HG03342 (cell line): ENCODE measurements at regions not wholly inside any gene's neighbourhood (a gene's known extent, or its start where the extent isn't known, plus 50 kb on each side); places are given as distances from the start of the nearest gene placed in this dataset.
"Not testable (repeated sequence)": the region's sequence is repeated elsewhere in the genome, so short reads cannot be mapped to it uniquely, and the experiment has no call there.

Experiments used
- ATAC-seq: cut with Tn5 transposase; IDR thresholded peaks from one replicate; pipeline ENCODE4 v1.9.1; 2021; ENCODE audit warnings: mild to moderate bottlenecking, moderate library complexity; ENCODE audit not compliant: unreplicated experiment

- ATAC-seq = no peak
Observed at GRCh38 chr10:23643111-23643780, 204.4 kb downstream of the OTUD1 start.

- ATAC-seq = no peak
Observed at GRCh38 chr10:23648618-23649017, 209.7 kb downstream of the OTUD1 start.

- ATAC-seq = no peak
Observed at GRCh38 chr10:23656735-23657134, 217.9 kb downstream of the OTUD1 start.

GRCh38 chr10:23657677-23658076 is 218.8 kb downstream of the OTUD1 start:
- no peak for ATAC-seq

GRCh38 chr10:23671866-23672265 is 233.0 kb downstream of the OTUD1 start:
- not testable (repeated sequence) for ATAC-seq

DNA sequence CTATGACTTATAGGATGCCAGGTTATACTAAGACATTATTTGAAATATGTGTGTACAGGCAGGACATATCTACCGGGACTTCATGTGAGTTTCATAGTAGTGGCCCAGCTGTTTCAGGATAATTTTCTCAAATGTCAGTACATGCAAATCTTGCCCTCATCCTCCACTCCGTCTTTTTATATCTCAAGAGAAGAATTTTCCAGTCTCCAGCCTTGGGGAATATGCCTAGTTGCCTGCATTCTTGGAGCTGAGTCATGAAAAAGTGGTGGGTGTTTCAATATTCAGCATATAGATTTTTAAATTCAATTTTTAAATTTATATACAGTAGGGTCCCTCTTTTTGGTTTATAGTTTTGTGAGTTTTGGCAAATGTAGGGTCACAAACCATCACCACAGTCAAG is 236.7 kb downstream of the OTUD1 start:
- ATAC-seq = no peak

GRCh38 chr10:23676296-23676695 is 237.4 kb downstream of the OTUD1 start:
- ATAC-seq = no peak

DNA sequence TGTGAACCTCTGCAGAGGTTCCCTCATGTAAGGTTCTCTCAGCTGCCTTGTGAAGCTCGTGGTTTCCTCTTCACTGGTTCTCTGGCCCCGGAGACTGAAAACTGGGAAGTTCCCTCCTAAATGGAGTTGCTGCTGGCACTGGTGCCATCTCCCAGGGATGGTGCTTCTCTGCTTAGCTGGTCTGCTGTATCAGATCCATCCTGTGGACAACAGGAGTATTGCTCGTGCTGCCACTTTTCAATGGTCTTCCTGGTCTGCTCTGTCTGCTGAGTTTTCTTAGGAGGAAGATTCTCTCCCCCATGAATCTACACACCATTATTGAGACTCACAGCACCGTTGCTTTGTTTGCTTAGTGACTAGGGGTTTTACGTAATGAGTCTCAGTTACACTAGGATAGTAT is 247.8 kb downstream of the OTUD1 start:
- no peak for ATAC-seq

DNA sequence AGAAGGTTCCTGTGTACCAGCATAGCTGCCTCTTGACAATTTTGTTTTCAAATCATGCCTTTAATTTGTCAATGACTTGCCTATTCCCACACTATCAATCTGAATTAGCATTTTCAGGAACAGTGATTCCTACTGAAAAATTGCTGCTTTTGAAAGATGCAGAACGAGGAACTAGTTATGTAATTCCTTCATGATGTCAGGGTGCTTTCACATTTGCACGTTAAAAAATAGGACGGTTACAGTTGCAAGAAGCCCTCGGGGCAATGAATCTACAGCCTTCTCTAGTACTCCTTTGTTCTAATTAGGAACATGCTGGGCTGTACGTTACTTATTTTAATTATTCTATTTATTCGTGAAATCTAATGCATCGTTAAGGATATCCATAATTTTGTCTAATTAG is 253.9 kb downstream of the OTUD1 start:
- ATAC-seq = no peak

DNA sequence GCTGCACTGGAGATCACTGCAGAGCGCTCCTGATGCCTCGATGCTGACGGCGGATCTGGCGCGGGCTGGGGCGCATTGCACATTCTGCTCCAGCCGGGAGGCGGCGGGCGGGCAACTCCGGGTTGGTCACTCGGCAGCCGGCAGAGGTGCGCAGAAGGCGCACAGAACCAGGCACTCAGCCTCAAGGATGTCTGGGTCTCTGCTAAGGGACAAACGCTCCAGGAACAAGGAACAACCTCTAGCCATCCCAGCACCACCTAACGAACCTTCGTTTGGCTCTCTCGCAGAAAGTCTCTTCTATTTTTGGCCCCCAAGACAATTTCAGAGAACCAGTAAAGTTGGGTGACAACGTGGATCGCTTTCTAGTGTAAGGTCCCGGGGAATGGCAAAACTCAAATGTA is 254.6 kb downstream of the OTUD1 start:
- no peak for ATAC-seq

GRCh38 chr10:23693925-23694324 is 255.1 kb downstream of the OTUD1 start:
- ATAC-seq = no peak

- ATAC-seq = no peak
Observed at GRCh38 chr10:23694446-23694920, 255.6 kb downstream of the OTUD1 start.

GRCh38 chr10:23694921-23695824 is 256.3 kb downstream of the OTUD1 start:
- ATAC-seq = no peak

DNA sequence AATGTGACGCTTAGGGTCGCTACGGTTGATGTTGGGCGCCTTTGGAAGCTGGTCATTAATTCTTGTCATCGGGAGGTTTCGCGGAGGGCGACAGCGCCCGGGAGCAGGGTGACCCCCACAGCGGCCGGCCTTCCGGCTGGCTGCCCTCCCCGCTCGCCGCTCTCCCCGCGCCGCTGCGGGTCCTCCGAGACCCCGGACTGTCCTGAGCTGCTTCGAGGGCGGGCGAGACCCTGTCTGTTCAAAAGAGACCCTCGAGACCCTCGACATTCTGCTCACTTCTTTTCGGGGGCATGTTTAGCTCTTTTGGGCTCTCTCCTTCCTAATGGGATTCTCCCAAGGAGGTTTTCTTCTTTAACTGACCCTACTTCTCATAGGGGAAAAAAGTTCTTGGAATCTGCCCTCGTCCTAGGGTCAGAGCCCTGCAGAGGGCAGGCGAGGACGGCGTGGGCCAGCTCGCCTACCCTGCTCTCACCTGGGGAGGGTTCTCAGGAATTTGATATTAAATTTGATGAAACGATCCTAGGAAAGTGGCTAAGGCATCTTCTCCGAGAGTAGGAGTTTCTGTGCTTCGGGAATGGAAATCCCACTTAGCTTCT is 257.0 kb downstream of the OTUD1 start:
- no peak for ATAC-seq

DNA sequence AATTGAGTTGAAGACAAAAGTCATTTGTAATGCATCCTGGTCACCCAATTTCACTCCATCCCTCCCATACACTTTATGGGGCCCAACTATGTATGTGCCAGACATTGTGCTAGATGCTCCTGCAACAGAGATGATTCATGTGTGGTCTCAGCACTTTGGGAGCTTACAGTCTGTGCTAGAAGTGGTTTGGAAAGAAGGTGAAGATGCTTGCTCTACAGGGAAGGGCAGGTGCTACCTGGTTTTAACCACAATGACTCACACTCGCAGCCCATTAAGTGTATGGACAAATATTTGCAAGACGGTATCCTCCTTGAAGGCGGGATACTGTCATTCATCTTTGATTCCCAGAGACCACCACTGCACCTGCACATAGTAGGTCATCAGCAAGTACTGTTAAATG is 257.6 kb downstream of the OTUD1 start:
- no peak for ATAC-seq

GRCh38 chr10:23702977-23703414 is 264.1 kb downstream of the OTUD1 start:
- ATAC-seq = peak; percentile 96

GRCh38 chr10:23715363-23715762 is 276.5 kb downstream of the OTUD1 start:
- no peak for ATAC-seq

DNA sequence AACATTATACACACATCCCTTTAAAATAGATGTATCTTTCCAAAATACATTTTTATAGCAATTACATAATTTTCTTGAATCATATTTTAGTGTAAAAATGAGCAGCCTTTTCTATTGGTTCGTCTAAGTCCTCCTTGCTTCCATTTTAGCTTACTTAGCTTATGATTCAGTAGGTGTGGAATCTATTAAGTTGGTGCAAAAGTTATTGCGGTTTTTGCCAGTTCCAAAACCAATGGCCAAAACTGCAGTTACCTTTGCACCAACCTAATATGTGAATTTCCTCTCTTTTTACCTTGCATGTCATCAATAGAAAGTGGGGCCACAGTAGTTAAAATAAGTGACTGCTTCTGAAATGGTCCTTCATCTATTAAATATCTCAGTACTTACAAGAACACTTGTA is 279.0 kb downstream of the OTUD1 start:
- no peak for ATAC-seq

GRCh38 chr10:23718946-23719345 is 280.1 kb downstream of the OTUD1 start:
- no peak for ATAC-seq

- ATAC-seq = no peak
Observed at GRCh38 chr10:23723796-23724195, 284.9 kb downstream of the OTUD1 start.

- ATAC-seq = no peak
Observed at GRCh38 chr10:23725548-23725947, 286.7 kb downstream of the OTUD1 start.

DNA sequence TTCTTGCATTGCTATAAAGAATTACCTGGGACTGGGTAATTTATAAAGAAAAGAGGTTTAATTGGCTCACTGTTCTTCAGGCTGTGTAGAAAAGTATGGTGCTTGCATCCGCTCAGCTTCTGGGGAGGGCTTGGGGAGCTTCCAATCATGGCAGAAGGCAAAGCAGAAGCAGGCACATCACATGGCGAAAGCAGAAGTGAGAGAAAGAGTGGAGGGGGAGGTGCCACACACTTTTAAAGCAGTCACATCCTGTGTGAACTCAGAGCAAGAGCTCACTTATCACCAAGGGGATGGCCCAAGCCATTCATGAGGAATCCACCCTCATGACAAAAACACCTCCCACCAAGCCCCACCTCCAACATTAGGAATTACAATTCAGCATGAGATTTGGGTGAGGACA is 303.5 kb downstream of the OTUD1 start:
- ATAC-seq = peak; percentile 97
